RWPE2 (cell line): ENCODE measurements at regions not wholly inside any gene's neighbourhood (a gene's known extent, or its start where the extent isn't known, plus 50 kb on each side); places are given as distances from the start of the nearest gene placed in this dataset.
A peak's percentile ranks its signal among the peaks of the same experiment; 100 is the strongest.

Source experiments
- ATAC-seq: fragments of 200-7000 bp; cut with Tn5 transposase; 3 replicates; pipeline ENCODE4 v1.9.1; 2021; ENCODE audit warnings: low read depth
- DNase-seq: peaks from one replicate; pipeline ENCODE4 v3.0.0-alpha.2; 2020; ENCODE audit warnings: low spot score
- H3K27ac ChIP-seq: fragments of 450-650 bp; 2 replicates; pipeline ENCODE4 v1.5.1; 2017; ENCODE audit warnings: mild to moderate bottlenecking; ENCODE audit not compliant: poor library complexity, severe bottlenecking
- H3K27me3 ChIP-seq: fragments of 250-450 bp; sonication (Bioruptor Pico); 2 replicates; pipeline ENCODE4 v1.5.1; 2021; ENCODE audit warnings: mild to moderate bottlenecking, moderate library complexity; ENCODE audit not compliant: insufficient read depth, poor library complexity, severe bottlenecking
- H3K36me3 ChIP-seq: fragments of 250-450 bp; sonication (Bioruptor Pico); 2 replicates; pipeline ENCODE4 v1.5.1; 2020; ENCODE audit warnings: low read depth, mild to moderate bottlenecking, moderate library complexity
- H3K4me1 ChIP-seq: fragments of 250-450 bp; sonication (Bioruptor Pico); 2 replicates; pipeline ENCODE4 v1.5.1; 2021; ENCODE audit warnings: mild to moderate bottlenecking, moderate library complexity; ENCODE audit not compliant: insufficient read depth, poor library complexity, severe bottlenecking
- H3K4me3 ChIP-seq: fragments of 250-450 bp; sonication (Bioruptor Pico); 2 replicates; pipeline ENCODE4 v1.5.1; 2021; ENCODE audit warnings: mild to moderate bottlenecking, moderate library complexity; ENCODE audit not compliant: severe bottlenecking
- H3K9me3 ChIP-seq: fragments of 250-450 bp; sonication (Bioruptor Pico); 2 replicates; pipeline ENCODE4 v1.5.1; 2021; ENCODE audit warnings: mild to moderate bottlenecking, moderate library complexity; ENCODE audit not compliant: severe bottlenecking
- CTCF ChIP-seq: fragments of 450-650 bp; IDR thresholded peaks from one replicate; pipeline ENCODE4 v1.5.1; 2017; ENCODE audit warnings: mild to moderate bottlenecking, moderate library complexity; ENCODE audit not compliant: poor library complexity, severe bottlenecking

- no peak for TF ChIP-seq CTCF
- ATAC-seq = no peak
These were observed 559.6 kb downstream of the CETN3 start for GRCh38 chr5:89849830-89850512.

GRCh38 chr5:89847743-89848142, 561.8 kb downstream of the CETN3 start:
- H3K4me1 ChIP-seq = no peaks in the 10 kb centered on the region
- no peaks in the 10 kb centered on the region for H3K36me3 ChIP-seq
- peak; percentile 49; the same call in 2 of the 3 replicates for ATAC-seq
- no peak overlapping the region for H3K27ac ChIP-seq
- no peak for DNase-seq
- no peak overlapping the region for H3K4me3 ChIP-seq
- no peaks in the 10 kb centered on the region for H3K9me3 ChIP-seq
- no peaks in the 10 kb centered on the region for H3K27me3 ChIP-seq
- no peak for TF ChIP-seq CTCF

More at GRCh38 chr5:89849830-89850512, 559.6 kb downstream of the CETN3 start:
- no peak for DNase-seq
- Histone ChIP-seq H3K27ac (no peak overlapping the region), H3K4me1 (no peaks in the 10 kb centered on the region), H3K36me3 (no peaks in the 10 kb centered on the region), H3K4me3 (no peak overlapping the region), H3K9me3 (no peaks in the 10 kb centered on the region), H3K27me3 (no peaks in the 10 kb centered on the region)

DNA sequence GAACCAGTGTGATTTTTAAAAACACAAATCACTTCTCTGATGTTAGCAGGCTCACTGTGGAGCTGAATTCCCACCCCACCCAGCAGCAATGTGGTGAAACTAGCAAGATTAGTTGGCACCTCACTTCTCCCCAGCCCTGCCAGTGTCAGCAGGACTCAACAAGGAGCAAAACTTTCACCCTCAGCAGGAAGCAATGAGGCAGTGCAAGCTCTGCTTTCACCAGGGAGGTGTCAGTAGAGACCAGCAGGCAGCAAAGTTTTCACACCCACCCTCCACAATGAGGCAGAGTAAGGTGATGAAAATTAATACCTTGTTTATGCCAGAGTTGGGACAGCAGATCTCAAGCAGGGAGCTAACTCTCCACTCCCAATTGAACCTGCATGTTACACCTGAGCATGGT, 565.0 kb downstream of the CETN3 start:
- Histone ChIP-seq H3K27me3 (peaks cover 7% of the 10 kb centered on the region), H3K27ac (no peak overlapping the region), H3K36me3 (no peaks in the 10 kb centered on the region), H3K9me3 (no peaks in the 10 kb centered on the region), H3K4me1 (no peaks in the 10 kb centered on the region), H3K4me3 (no peak overlapping the region)
- no peak for DNase-seq
- ATAC-seq = no peak
- TF ChIP-seq CTCF = no peak

GRCh38 chr5:89842531-89842930, 567.0 kb downstream of the CETN3 start:
- no peaks in the 10 kb centered on the region for H3K4me1 ChIP-seq
- no peak for TF ChIP-seq CTCF
- no peaks in the 10 kb centered on the region for H3K9me3 ChIP-seq
- DNase-seq (no peak), ATAC-seq (no peak)
- H3K27ac ChIP-seq = no peak overlapping the region
- H3K27me3 ChIP-seq = peaks cover 12% of the 10 kb centered on the region
- H3K36me3 ChIP-seq = no peaks in the 10 kb centered on the region
- H3K4me3 ChIP-seq = no peak overlapping the region

GRCh38 chr5:89840906-89841305, 568.6 kb downstream of the CETN3 start:
- no peak for DNase-seq
- Histone ChIP-seq H3K27me3 (peaks cover 12% of the 10 kb centered on the region), H3K9me3 (no peaks in the 10 kb centered on the region), H3K27ac (no peak overlapping the region), H3K4me1 (no peaks in the 10 kb centered on the region), H3K36me3 (no peaks in the 10 kb centered on the region), H3K4me3 (no peak overlapping the region)
- no peak for TF ChIP-seq CTCF
- no peak for ATAC-seq
